ENCODE measurements at regions not wholly inside any gene's neighbourhood (a gene's known extent, or its start where the extent isn't known, plus 50 kb on each side); places are given as distances from the start of the nearest gene placed in this dataset.

DNA sequence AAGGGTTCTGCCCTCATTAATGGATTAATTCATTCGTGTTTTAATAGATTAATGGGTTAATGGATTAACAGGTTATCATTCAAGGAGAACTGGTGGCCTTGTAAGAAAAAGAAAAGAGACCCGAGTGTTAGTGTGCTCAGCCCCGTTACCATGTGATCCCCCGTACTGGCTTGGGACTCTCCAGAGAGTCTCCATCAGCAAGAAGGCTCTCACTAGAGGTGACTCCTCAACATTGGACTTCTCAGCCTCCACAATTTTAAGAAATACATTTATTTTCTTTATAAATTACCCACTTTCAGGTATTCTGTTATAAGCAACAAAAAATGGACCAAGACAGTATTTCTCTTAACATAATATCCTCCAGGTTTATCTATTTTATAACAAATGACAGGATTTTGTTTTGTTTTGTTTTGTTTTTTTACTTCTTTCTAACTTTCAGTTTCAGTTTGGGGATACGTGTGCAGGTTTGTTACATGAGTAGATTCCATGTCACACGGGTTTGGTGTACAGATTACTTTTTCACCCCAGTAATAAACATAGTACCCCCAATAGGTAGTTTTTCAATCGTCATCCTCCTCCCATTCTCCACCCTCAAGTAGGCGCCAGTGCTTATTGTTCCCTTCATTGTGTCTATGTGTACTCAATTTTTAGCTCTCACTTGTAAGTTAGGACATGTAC, 456.1 kb downstream of the DNAH5 start:
- H3K4me3 ChIP-seq (ENCODE audit: low read depth, low read length) = no peak overlapping the region
- DNase-seq (ENCODE audit: low read depth) = no peak
- TF ChIP-seq CTCF (conservative IDR thresholded peaks at IDR 0.05; ENCODE audit: low read depth, low read length) = no peak

DNA sequence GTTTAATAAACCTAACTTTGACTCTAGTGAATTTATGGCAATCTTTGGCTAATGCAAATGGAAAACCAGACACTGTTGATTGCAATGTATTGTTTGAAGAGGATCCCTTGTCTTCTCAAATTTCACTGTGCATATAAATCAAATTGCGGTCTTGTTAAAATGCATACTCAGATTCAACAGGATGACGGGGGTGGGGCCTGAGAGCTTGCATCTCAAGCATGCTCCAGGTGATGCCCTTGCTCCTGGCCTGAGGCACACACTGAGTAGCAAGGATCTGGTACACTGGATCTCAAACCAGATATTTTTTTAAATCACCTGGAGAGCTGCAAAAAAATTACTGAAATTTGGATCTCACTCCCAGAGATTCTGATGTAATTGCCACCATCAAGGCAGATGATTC, 463.7 kb downstream of the DNAH5 start:
- TF ChIP-seq CTCF (conservative IDR thresholded peaks at IDR 0.05; ENCODE audit: low read depth, low read length) = no peak
- no peak overlapping the region for H3K4me3 ChIP-seq (ENCODE audit: low read depth, low read length)
- DNase-seq (ENCODE audit: low read depth) = no peak

DNA sequence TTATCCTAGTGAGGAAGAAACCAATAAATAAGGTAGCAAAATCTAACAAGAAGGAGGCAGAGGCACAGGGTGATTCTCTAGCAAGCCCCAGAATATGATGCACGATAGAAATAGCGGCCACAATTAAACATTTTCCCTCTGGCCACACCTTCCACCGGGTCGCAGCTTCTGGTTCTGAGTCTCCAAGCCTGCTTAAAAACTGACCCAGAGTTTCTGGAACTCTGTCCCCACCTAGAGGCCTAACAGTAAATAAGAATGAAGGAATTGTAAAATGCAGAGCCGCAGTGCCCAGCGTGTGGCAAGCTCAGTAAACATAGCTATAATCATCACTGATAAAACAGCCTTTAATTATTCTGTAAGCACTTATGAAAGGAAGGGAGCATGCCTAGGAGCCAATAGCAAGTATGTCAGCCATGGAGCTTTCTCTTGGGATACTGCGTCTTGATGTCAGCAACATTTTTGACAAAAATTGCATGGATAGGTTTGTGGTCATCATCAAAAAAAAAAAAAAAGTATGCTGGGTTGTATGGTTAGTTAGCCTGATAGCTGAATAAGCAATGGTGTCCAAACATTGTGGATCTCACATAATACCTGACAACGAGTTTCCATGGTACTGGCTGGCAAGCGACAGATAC, 465.5 kb downstream of the DNAH5 start:
- DNase-seq (ENCODE audit: low read depth) = peak; percentile 45
- TF ChIP-seq CTCF (conservative IDR thresholded peaks at IDR 0.05; ENCODE audit: low read depth, low read length) = peak; percentile 51
- H3K4me3 ChIP-seq (ENCODE audit: low read depth, low read length) = no peak overlapping the region

DNA sequence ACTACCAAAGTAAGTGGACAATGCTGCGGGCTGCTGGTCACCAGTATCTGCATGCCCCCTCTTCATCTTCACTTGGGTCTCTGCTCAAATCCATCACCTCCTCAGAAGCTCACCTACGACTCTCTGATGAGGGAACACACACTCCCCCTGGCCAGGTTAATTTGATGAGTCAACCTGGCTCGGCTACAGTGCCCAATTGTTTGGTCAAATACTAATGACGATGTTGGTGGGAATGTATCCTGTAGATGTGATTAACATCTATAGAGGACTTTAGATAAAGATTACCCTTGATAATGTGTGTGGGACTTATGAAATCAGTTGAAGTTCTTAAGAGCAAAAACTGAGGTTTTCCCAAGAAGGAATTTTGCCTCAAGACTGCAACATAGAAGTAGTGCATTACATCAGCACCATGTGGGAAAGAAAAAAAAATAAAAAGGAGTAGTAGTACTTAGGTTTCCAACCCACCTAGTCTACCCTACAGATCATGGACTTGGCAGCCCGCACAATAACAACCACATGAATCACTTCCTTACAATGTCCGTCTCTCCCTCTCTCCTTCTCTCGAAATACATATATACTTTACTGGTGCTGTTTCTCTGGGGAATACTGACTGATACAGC, 467.3 kb downstream of the DNAH5 start:
- TF ChIP-seq CTCF (conservative IDR thresholded peaks at IDR 0.05; ENCODE audit: low read depth, low read length) = no peak
- DNase-seq (ENCODE audit: low read depth) = peak; percentile 61
- H3K4me3 ChIP-seq (ENCODE audit: low read depth, low read length) = no peak overlapping the region

DNA sequence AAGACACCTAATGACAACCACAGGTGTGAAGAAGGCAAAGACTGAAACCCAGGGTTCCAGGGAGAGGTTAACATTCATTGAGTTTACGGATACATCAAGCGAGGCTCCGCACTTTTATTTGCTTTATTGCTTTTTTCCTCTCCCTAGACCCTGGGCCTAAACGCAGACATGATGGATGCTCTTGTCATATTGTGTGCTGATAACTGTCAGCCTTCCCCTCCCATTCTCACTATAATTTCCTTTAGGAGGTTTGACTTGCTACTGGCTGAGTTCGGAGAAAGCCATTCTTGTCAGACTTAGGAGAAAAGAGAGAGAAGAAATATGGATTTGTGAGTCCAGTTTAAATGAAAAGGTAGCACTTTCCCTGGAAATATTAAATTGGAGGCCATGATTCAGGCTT, 471.6 kb downstream of the DNAH5 start:
- no peak overlapping the region for H3K4me3 ChIP-seq (ENCODE audit: low read depth, low read length)
- no peak for DNase-seq (ENCODE audit: low read depth)
- TF ChIP-seq CTCF (conservative IDR thresholded peaks at IDR 0.05; ENCODE audit: low read depth, low read length) = no peak

DNA sequence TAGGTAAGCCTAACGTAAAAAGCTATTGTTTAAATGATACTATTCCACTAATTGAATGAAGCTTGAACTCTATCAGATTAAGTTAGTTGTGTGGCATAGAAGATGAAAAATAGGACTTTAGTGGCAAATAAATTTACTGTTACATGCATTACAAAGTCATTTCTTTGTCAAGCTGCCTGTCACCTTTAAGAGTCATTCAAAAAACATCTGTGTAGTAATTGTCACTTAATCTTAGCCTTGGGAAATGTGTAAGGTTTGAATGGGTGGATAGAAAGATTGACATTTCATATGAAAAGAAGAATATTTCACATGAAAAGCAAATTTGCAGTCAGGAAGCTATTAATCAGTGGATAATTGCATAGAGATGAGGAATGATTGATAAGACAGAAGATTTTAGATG, 473.5 kb downstream of the DNAH5 start:
- TF ChIP-seq CTCF (conservative IDR thresholded peaks at IDR 0.05; ENCODE audit: low read depth, low read length) = no peak

More for the DNA sequence above, 473.5 kb downstream of the DNAH5 start:
- H3K4me3 ChIP-seq (ENCODE audit: low read depth, low read length) = no peak overlapping the region
- no peak for DNase-seq (ENCODE audit: low read depth)
